ENCODE measurements at regions not wholly inside any gene's neighbourhood (a gene's known extent, or its start where the extent isn't known, plus 50 kb on each side); places are given as distances from the start of the nearest gene placed in this dataset.

- intact Hi-C loops (cut with DNase I): no loop called here
- Histone ChIP-seq H3K27ac (no peak overlapping the region), H3K4me3 (no peak overlapping the region), H3K27me3 (no peaks in the 10 kb centered on the region), H3K9me3 (no peaks in the 10 kb centered on the region), H3K4me1 (ENCODE audit: insufficient read depth) (no peaks in the 10 kb centered on the region), H3K36me3 (no peaks in the 10 kb centered on the region)
- WGBS, 3 donors: 59 to 64% (median 62%) methylated on average over 3 of the region's 3 CpGs
- TF ChIP-seq, protein P1, sequence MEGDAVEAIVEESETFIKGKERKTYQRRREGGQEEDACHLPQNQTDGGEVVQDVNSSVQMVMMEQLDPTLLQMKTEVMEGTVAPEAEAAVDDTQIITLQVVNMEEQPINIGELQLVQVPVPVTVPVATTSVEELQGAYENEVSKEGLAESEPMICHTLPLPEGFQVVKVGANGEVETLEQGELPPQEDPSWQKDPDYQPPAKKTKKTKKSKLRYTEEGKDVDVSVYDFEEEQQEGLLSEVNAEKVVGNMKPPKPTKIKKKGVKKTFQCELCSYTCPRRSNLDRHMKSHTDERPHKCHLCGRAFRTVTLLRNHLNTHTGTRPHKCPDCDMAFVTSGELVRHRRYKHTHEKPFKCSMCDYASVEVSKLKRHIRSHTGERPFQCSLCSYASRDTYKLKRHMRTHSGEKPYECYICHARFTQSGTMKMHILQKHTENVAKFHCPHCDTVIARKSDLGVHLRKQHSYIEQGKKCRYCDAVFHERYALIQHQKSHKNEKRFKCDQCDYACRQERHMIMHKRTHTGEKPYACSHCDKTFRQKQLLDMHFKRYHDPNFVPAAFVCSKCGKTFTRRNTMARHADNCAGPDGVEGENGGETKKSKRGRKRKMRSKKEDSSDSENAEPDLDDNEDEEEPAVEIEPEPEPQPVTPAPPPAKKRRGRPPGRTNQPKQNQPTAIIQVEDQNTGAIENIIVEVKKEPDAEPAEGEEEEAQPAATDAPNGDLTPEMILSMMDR (IDR thresholded peaks at IDR 0.05): no peak
- TF ChIP-seq EP300 (IDR thresholded peaks at IDR 0.05) (no peak), POLR2A (IDR thresholded peaks at IDR 0.05) (no peak)
- no peak for DNase-seq
These were observed 199.8 kb upstream of the ZIC3 start for GRCh38 chrX:137366018-137366633.

DNA sequence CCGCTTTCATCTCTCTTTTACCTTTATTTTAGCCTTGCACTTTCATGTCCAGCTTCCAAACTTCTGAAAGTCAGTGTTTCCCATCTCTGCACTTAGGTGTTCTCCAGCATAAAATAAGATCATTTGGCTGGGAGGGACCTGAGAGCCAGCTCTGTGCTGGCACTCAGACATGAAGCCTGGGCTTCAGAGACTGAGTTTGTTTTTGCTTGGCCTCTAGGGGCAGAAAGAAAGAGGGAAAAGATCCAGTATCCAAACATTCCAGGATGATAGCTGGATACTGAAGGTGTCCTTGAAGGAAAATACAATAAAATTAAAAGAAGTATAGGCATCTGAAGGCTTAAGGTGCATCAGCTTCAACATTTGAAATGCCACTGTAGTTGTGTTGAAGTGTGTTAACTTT, 202.4 kb upstream of the ZIC3 start:
- no peak for DNase-seq
- Histone ChIP-seq H3K36me3 (no peaks in the 10 kb centered on the region), H3K9me3 (no peaks in the 10 kb centered on the region), H3K27ac (no peak overlapping the region), H3K4me3 (no peak overlapping the region), H3K27me3 (no peaks in the 10 kb centered on the region), H3K4me1 (ENCODE audit: insufficient read depth) (no peaks in the 10 kb centered on the region)
- 53 to 75% (median 57%) methylated on average over 1 of the region's 1 CpG for WGBS, 3 donors
- intact Hi-C loops (cut with DNase I): no loop called here
- TF ChIP-seq EP300 (IDR thresholded peaks at IDR 0.05): no peak
- TF ChIP-seq, protein P1 (IDR thresholded peaks at IDR 0.05): no peak

- Histone ChIP-seq H3K27ac (no peak overlapping the region), H3K4me3 (no peak overlapping the region), H3K4me1 (ENCODE audit: insufficient read depth) (no peaks in the 10 kb centered on the region), H3K36me3 (no peaks in the 10 kb centered on the region), H3K9me3 (no peaks in the 10 kb centered on the region), H3K27me3 (no peaks in the 10 kb centered on the region)
- TF ChIP-seq EP300 (IDR thresholded peaks at IDR 0.05) (no peak), POLR2A (IDR thresholded peaks at IDR 0.05) (no peak)
- TF ChIP-seq, protein P1 (IDR thresholded peaks at IDR 0.05): no peak
- DNase-seq: no peak
- intact Hi-C loops (cut with DNase I): no loop called here
- WGBS, 3 donors: 66 to 74% (median 69%) methylated on average over 5 of the region's 5 CpGs
These were observed 203.3 kb upstream of the ZIC3 start for GRCh38 chrX:137362583-137362982.

- intact Hi-C loops (cut with DNase I): no loop called here
- TF ChIP-seq EP300 (IDR thresholded peaks at IDR 0.05) (no peak), POLR2A (IDR thresholded peaks at IDR 0.05) (no peak)
- TF ChIP-seq, protein P1 (IDR thresholded peaks at IDR 0.05): no peak
- no peaks in the 10 kb centered on the region for H3K36me3 ChIP-seq
- no peak for DNase-seq
- no peaks in the 10 kb centered on the region for H3K4me1 ChIP-seq (ENCODE audit: insufficient read depth)
- H3K9me3 ChIP-seq: no peaks in the 10 kb centered on the region
- WGBS, 3 donors: 60 to 72% (median 71%) methylated on average over 1 of the region's 1 CpG
- H3K4me3 ChIP-seq: no peak overlapping the region
- no peaks in the 10 kb centered on the region for H3K27me3 ChIP-seq
- H3K27ac ChIP-seq: no peak overlapping the region
These were observed 211.1 kb upstream of the ZIC3 start for GRCh38 chrX:137354851-137355250.

Data from ovary (tissue), 7 donors.